ENCODE measurements at regions not wholly inside any gene's neighbourhood (a gene's known extent, or its start where the extent isn't known, plus 50 kb on each side); places are given as distances from the start of the nearest gene placed in this dataset.

DNA sequence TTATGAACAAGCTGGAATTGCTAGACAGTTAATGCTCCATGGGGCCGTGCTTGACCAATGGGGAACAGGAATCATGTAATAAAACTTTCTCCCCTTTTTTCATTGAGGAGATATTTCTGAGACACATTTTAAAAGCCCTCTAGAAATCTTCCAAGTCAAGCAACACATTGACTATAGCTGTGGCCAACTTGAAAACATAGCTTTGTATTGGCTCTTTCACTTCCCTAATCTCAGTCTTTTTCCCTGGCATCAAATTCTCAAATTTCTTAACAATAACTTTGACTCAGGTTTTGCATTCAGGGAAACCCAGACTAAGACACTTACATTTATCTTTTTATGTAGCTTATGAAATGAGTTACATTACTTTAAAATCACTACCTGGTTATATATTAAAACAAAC is 947.1 kb upstream of the MBL2 start:
- Histone ChIP-seq H3K27me3 (ENCODE audit: low read length) (no peaks in the 10 kb centered on the region), H3K4me3 (ENCODE audit: insufficient read depth, low read length, poor library complexity, severe bottlenecking) (no peak overlapping the region), H4K20me1 (ENCODE audit: low read depth, low read length) (no peaks in the 10 kb centered on the region), H3K79me2 (ENCODE audit: insufficient read depth, low read length) (no peaks in the 10 kb centered on the region), H3K27ac (ENCODE audit: low read depth, low read length) (no peak overlapping the region), H3K9me2 (replicated peaks; ENCODE audit: insufficient read depth, low read length) (no peaks in the 10 kb centered on the region), H3F3A (ENCODE audit: insufficient read depth) (no peaks in the 10 kb centered on the region), H3K9ac (ENCODE audit: low read length) (no peak overlapping the region), H3K4me2 (ENCODE audit: low read depth, low read length, poor library complexity, severe bottlenecking) (no peak overlapping the region), H2AFZ (ENCODE audit: low read depth, low read length, severe bottlenecking) (no peak overlapping the region), H3K36me3 (ENCODE audit: low read length) (no peaks in the 10 kb centered on the region), H3K9me3 (ENCODE audit: insufficient read depth, low read length) (no peaks in the 10 kb centered on the region)
- TF ChIP-seq, protein P1, sequence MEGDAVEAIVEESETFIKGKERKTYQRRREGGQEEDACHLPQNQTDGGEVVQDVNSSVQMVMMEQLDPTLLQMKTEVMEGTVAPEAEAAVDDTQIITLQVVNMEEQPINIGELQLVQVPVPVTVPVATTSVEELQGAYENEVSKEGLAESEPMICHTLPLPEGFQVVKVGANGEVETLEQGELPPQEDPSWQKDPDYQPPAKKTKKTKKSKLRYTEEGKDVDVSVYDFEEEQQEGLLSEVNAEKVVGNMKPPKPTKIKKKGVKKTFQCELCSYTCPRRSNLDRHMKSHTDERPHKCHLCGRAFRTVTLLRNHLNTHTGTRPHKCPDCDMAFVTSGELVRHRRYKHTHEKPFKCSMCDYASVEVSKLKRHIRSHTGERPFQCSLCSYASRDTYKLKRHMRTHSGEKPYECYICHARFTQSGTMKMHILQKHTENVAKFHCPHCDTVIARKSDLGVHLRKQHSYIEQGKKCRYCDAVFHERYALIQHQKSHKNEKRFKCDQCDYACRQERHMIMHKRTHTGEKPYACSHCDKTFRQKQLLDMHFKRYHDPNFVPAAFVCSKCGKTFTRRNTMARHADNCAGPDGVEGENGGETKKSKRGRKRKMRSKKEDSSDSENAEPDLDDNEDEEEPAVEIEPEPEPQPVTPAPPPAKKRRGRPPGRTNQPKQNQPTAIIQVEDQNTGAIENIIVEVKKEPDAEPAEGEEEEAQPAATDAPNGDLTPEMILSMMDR (IDR thresholded peaks at IDR 0.05; ENCODE audit: insufficient read depth, low read length, poor library complexity, severe bottlenecking): no peak
- TF ChIP-seq EZH2phosphoT487 (conservative IDR thresholded peaks at IDR 0.05; ENCODE audit: low read length): no peak

DNA sequence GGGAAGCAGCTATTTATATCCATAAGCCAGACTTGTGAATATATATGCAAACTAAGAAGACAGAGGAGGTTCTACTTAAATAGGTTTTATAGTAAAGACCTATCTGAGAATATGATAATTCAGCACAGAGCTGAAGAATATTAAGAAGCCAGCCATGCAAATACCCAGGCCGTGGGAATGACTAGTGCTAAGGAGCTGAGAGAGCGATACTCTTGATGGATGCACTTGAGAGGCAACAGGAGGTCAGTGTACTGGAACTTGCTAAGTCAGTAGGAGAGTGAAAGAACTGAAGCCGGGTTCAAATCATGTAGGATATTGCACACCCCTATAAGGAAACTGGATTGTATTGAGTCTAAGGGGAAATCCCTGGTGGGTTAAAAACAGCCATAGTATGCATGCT is 943.6 kb upstream of the MBL2 start:
- no peaks in the 10 kb centered on the region for H3K9me3 ChIP-seq (ENCODE audit: insufficient read depth, low read length)
- H2AFZ ChIP-seq (ENCODE audit: low read depth, low read length, severe bottlenecking): no peak overlapping the region
- no peaks in the 10 kb centered on the region for H3K79me2 ChIP-seq (ENCODE audit: insufficient read depth, low read length)
- TF ChIP-seq, protein P1 (IDR thresholded peaks at IDR 0.05; ENCODE audit: insufficient read depth, low read length, poor library complexity, severe bottlenecking): no peak
- no peak for TF ChIP-seq EZH2phosphoT487 (conservative IDR thresholded peaks at IDR 0.05; ENCODE audit: low read length)
- H3K9ac ChIP-seq (ENCODE audit: low read length): no peak overlapping the region
- H3K4me3 ChIP-seq (ENCODE audit: insufficient read depth, low read length, poor library complexity, severe bottlenecking): no peak overlapping the region
- H3K36me3 ChIP-seq (ENCODE audit: low read length): no peaks in the 10 kb centered on the region
- H4K20me1 ChIP-seq (ENCODE audit: low read depth, low read length): no peaks in the 10 kb centered on the region
- no peak overlapping the region for H3K4me2 ChIP-seq (ENCODE audit: low read depth, low read length, poor library complexity, severe bottlenecking)
- H3K27ac ChIP-seq (ENCODE audit: low read depth, low read length): no peak overlapping the region
- no peaks in the 10 kb centered on the region for H3K27me3 ChIP-seq (ENCODE audit: low read length)
- no peaks in the 10 kb centered on the region for H3K9me2 ChIP-seq (replicated peaks; ENCODE audit: insufficient read depth, low read length)
- no peaks in the 10 kb centered on the region for H3F3A ChIP-seq (ENCODE audit: insufficient read depth)

DNA sequence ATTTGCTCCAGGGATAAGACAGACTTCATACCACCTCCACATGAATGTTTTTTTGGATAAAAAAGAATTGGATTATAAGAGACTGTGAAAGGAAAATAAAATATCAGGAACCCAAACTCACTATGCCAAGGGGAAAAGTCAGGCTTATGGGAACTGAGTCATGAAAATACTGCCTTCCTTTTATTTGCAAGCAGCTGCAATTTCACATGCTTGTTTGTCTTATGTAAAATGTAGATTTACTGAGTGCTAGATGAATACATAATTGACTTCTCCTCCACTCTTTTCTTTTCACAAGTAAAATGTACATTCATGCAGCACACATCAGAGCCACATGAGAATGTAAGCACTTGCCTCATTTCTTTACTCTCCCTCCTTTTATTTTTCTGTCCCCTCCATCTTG is 940.8 kb upstream of the MBL2 start:
- H3K9me3 ChIP-seq (ENCODE audit: insufficient read depth, low read length): no peaks in the 10 kb centered on the region
- H3K4me3 ChIP-seq (ENCODE audit: insufficient read depth, low read length, poor library complexity, severe bottlenecking): no peak overlapping the region
- no peaks in the 10 kb centered on the region for H3K9me2 ChIP-seq (replicated peaks; ENCODE audit: insufficient read depth, low read length)
- H3K27me3 ChIP-seq (ENCODE audit: low read length): no peaks in the 10 kb centered on the region
- no peaks in the 10 kb centered on the region for H3F3A ChIP-seq (ENCODE audit: insufficient read depth)
- no peaks in the 10 kb centered on the region for H4K20me1 ChIP-seq (ENCODE audit: low read depth, low read length)
- H3K9ac ChIP-seq (ENCODE audit: low read length): no peak overlapping the region
- H3K79me2 ChIP-seq (ENCODE audit: insufficient read depth, low read length): no peaks in the 10 kb centered on the region
- H2AFZ ChIP-seq (ENCODE audit: low read depth, low read length, severe bottlenecking): no peak overlapping the region
- TF ChIP-seq, protein P1 (IDR thresholded peaks at IDR 0.05; ENCODE audit: insufficient read depth, low read length, poor library complexity, severe bottlenecking): no peak
- no peak for TF ChIP-seq EZH2phosphoT487 (conservative IDR thresholded peaks at IDR 0.05; ENCODE audit: low read length)
- no peaks in the 10 kb centered on the region for H3K36me3 ChIP-seq (ENCODE audit: low read length)
- no peak overlapping the region for H3K27ac ChIP-seq (ENCODE audit: low read depth, low read length)
- no peak overlapping the region for H3K4me2 ChIP-seq (ENCODE audit: low read depth, low read length, poor library complexity, severe bottlenecking)

DNA sequence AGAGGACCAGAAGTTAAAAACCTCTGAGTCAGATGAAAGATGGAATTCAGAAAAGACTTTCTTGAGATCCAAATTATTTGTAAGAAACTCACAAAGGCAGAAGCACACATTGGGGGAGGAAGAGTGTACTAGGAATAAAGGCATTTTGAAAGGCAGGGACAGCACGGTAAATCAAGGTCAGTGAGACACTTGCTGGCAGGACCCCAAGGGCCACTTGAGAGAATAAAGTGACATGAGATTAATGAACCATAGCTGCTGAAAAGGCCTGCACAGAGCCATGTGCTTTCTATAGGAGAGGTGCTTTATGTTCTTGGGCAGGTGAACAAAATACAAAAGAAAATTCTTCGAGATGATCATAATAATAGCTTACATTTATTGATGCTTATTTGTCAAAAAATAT is 929.9 kb upstream of the MBL2 start:
- no peak for TF ChIP-seq EZH2phosphoT487 (conservative IDR thresholded peaks at IDR 0.05; ENCODE audit: low read length)
- TF ChIP-seq, protein P1 (IDR thresholded peaks at IDR 0.05; ENCODE audit: insufficient read depth, low read length, poor library complexity, severe bottlenecking): no peak
- no peaks in the 10 kb centered on the region for H3K79me2 ChIP-seq (ENCODE audit: insufficient read depth, low read length)
- H3F3A ChIP-seq (ENCODE audit: insufficient read depth): no peaks in the 10 kb centered on the region
- no peaks in the 10 kb centered on the region for H3K9me3 ChIP-seq (ENCODE audit: insufficient read depth, low read length)
- no peak overlapping the region for H3K9ac ChIP-seq (ENCODE audit: low read length)
- no peak overlapping the region for H2AFZ ChIP-seq (ENCODE audit: low read depth, low read length, severe bottlenecking)
- no peak overlapping the region for H3K4me2 ChIP-seq (ENCODE audit: low read depth, low read length, poor library complexity, severe bottlenecking)
- no peaks in the 10 kb centered on the region for H4K20me1 ChIP-seq (ENCODE audit: low read depth, low read length)
- H3K36me3 ChIP-seq (ENCODE audit: low read length): no peaks in the 10 kb centered on the region
- no peaks in the 10 kb centered on the region for H3K27me3 ChIP-seq (ENCODE audit: low read length)
- no peak overlapping the region for H3K4me3 ChIP-seq (ENCODE audit: insufficient read depth, low read length, poor library complexity, severe bottlenecking)
- H3K27ac ChIP-seq (ENCODE audit: low read depth, low read length): no peak overlapping the region
- H3K9me2 ChIP-seq (replicated peaks; ENCODE audit: insufficient read depth, low read length): no peaks in the 10 kb centered on the region

Measured in SU-DHL-6 (cell line).